IMR-90 (cell line): ENCODE measurements at regions not wholly inside any gene's neighbourhood (a gene's known extent, or its start where the extent isn't known, plus 50 kb on each side); places are given as distances from the start of the nearest gene placed in this dataset.

Experiments
- MAZ ChIP-seq: IDR thresholded peaks from 2 replicates; pipeline ENCODE4 v1.6.1; 2012; ENCODE audit warnings: low read depth, mild to moderate bottlenecking, low read length, improper control_type of control experiment, moderate library complexity, borderline replicate concordance
- RAD21 ChIP-seq: IDR thresholded peaks from 2 replicates; pipeline ENCODE4 v1.6.1; 2012; ENCODE audit warnings: low read length, improper control_type of control experiment

DNA sequence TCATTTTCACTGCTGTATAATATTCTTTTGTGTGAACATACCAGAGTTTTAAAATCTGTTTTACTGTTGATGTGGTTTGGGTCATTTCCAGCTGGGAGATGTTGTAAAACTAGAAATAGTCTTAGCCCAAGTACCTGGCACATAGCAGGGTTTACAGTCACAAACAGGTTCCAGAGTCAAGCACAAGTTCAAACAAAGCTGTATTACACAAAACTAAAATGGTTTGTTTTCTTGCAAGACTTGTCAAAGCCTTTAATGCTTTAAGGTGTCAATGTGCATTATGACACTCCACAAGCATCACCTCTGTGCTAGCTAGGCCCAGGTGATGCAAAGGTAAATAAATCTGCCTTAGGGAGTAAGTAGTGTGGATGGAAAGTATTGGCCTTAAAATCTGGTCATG is 379.1 kb downstream of the MN1 start:
- no peak for TF ChIP-seq MAZ
- TF ChIP-seq RAD21, result no peak
